GM12874 (cell line): ENCODE measurements at regions not wholly inside any gene's neighbourhood (a gene's known extent, or its start where the extent isn't known, plus 50 kb on each side); places are given as distances from the start of the nearest gene placed in this dataset.

ENCODE experiments used
- CTCF ChIP-seq: IDR thresholded peaks from 2 replicates; pipeline ENCODE4 v1.5.1; 2011; ENCODE audit warnings: low read depth, mild to moderate bottlenecking, control low read depth, low read length, moderate library complexity; ENCODE audit not compliant: insufficient read depth

- no peak for TF ChIP-seq CTCF
Measured at GRCh38 chr12:91368613-91369012, 186.0 kb upstream of the DCN start.

GRCh38 chr12:91367234-91367849 is 184.7 kb upstream of the DCN start:
- peak; percentile 33; the same call in 1 of the 2 replicates for TF ChIP-seq CTCF

- no peak for TF ChIP-seq CTCF
Measured at GRCh38 chr12:91364471-91365184, 182.0 kb upstream of the DCN start.

GRCh38 chr12:91361864-91362263 is 179.2 kb upstream of the DCN start:
- 0 out of 2 replicates have a peak, but pooled peaks have one; percentile 8 for TF ChIP-seq CTCF

- no peak for TF ChIP-seq CTCF
Measured at GRCh38 chr12:91357381-91357780, 174.8 kb upstream of the DCN start.

GRCh38 chr12:91356405-91356804 is 173.8 kb upstream of the DCN start:
- no peak for TF ChIP-seq CTCF

GRCh38 chr12:91355150-91356006 is 172.8 kb upstream of the DCN start:
- peak; percentile 74 for TF ChIP-seq CTCF
